Stimulated activated CD4-positive, alpha-beta T cell treated with anti-CD3 and anti-CD28 coated beads, Interleukin-15, amount 100 ng/mL, for 48 hours (primary cell): ENCODE measurements at regions not wholly inside any gene's neighbourhood (a gene's known extent, or its start where the extent isn't known, plus 50 kb on each side); places are given as distances from the start of the nearest gene placed in this dataset.
"Not testable (repeated sequence)": the region's sequence is repeated elsewhere in the genome, so short reads cannot be mapped to it uniquely, and the experiment has no call there.

Experiments used
- DNase-seq, 2 donors: peaks; one replicate each; pipeline ENCODE4 v3.0.0-alpha.2; 2020; ENCODE audit warnings: low read depth in 2 of 2

GRCh38 chr18:38520786-38521185 lies 955.2 kb upstream of the CELF4 start:
- DNase-seq: no peak

GRCh38 chr18:38502539-38502938 lies 936.9 kb upstream of the CELF4 start:
- DNase-seq: no peak

GRCh38 chr18:38497266-38497665 lies 931.7 kb upstream of the CELF4 start:
- DNase-seq: no peak

- DNase-seq: no peak
Measured at GRCh38 chr18:38496222-38496793, 930.7 kb upstream of the CELF4 start.

- no peak for DNase-seq
Measured at GRCh38 chr18:38494065-38494464, 928.5 kb upstream of the CELF4 start.

- no peak for DNase-seq
Measured at GRCh38 chr18:38491195-38491594, 925.6 kb upstream of the CELF4 start.

- DNase-seq: not testable (repeated sequence)
Measured at GRCh38 chr18:38489721-38490120, 924.1 kb upstream of the CELF4 start.

- DNase-seq: no peak
Measured at GRCh38 chr18:38487521-38487920, 921.9 kb upstream of the CELF4 start.

GRCh38 chr18:38483326-38483725 lies 917.7 kb upstream of the CELF4 start:
- DNase-seq: no peak

GRCh38 chr18:38481576-38481975 lies 916.0 kb upstream of the CELF4 start:
- DNase-seq: no peak

GRCh38 chr18:38475686-38476085 lies 910.1 kb upstream of the CELF4 start:
- DNase-seq: no peak

GRCh38 chr18:38473535-38473934 lies 907.9 kb upstream of the CELF4 start:
- no peak for DNase-seq

GRCh38 chr18:38470421-38470820 lies 904.8 kb upstream of the CELF4 start:
- no peak for DNase-seq

GRCh38 chr18:38466426-38466825 lies 900.8 kb upstream of the CELF4 start:
- DNase-seq: no peak

GRCh38 chr18:38464024-38464423 lies 898.4 kb upstream of the CELF4 start:
- no peak for DNase-seq

GRCh38 chr18:38460657-38461056 lies 895.1 kb upstream of the CELF4 start:
- DNase-seq: no peak

GRCh38 chr18:38459131-38459994 lies 893.8 kb upstream of the CELF4 start:
- DNase-seq: no peak

GRCh38 chr18:38458698-38459097 lies 893.1 kb upstream of the CELF4 start:
- DNase-seq: no peak

GRCh38 chr18:38456253-38456652 lies 890.7 kb upstream of the CELF4 start:
- DNase-seq: no peak

- no peak for DNase-seq
Measured at GRCh38 chr18:38454764-38455469, 889.3 kb upstream of the CELF4 start.

- DNase-seq: no peak
Measured at GRCh38 chr18:38453880-38454279, 888.3 kb upstream of the CELF4 start.

GRCh38 chr18:38450876-38451275 lies 885.3 kb upstream of the CELF4 start:
- DNase-seq: no peak

GRCh38 chr18:38445804-38446145 lies 880.2 kb upstream of the CELF4 start:
- no peak for DNase-seq
